GM23338 (cell line): ENCODE measurements at regions not wholly inside any gene's neighbourhood (a gene's known extent, or its start where the extent isn't known, plus 50 kb on each side); places are given as distances from the start of the nearest gene placed in this dataset.

Experiments used
- ATAC-seq: fragments of 200-7000 bp; cut with Tn5 transposase; 3 replicates; pipeline ENCODE4 v1.9.1; 2020
- DNase-seq: peaks from one replicate; pipeline ENCODE4 v3.0.0-alpha.2; 2015; ENCODE audit warnings: low spot score
- H2AFZ ChIP-seq: fragments of 200-600 bp; sonication (generic); 2 replicates; pipeline ENCODE4 v1.8.0; 2016; ENCODE audit warnings: antibody characterized with exemption, mild to moderate bottlenecking, moderate library complexity
- H3F3A ChIP-seq: fragments of 200-600 bp; sonication (generic); replicated peaks from 2 replicates; pipeline ENCODE4 v1.8.0; 2017; ENCODE audit warnings: antibody characterized with exemption, mixed run types, low read depth
- H3K27ac ChIP-seq: fragments of 200-600 bp; sonication (generic); 2 replicates; pipeline ENCODE4 v1.6.1; 2016; ENCODE audit warnings: low read depth
- H3K27me3 ChIP-seq: fragments of 200-600 bp; sonication (generic); 2 replicates; pipeline ENCODE4 v1.8.0; 2016; ENCODE audit warnings: mild to moderate bottlenecking, mixed run types, moderate library complexity; ENCODE audit not compliant: insufficient read depth
- H3K36me3 ChIP-seq: fragments of 200-600 bp; sonication (generic); 2 replicates; pipeline ENCODE4 v1.8.0; 2016; ENCODE audit warnings: mild to moderate bottlenecking; ENCODE audit not compliant: insufficient read depth
- H3K4me1 ChIP-seq: fragments of 200-600 bp; sonication (generic); 2 replicates; pipeline ENCODE4 v1.8.0; 2016; ENCODE audit warnings: mild to moderate bottlenecking, moderate library complexity; ENCODE audit not compliant: insufficient read depth
- H3K4me2 ChIP-seq: fragments of 200-600 bp; sonication (generic); 2 replicates; pipeline ENCODE4 v1.7.1; 2017; ENCODE audit warnings: mixed run types
- H3K4me3 ChIP-seq: fragments of 200-600 bp; sonication (generic); 2 replicates; pipeline ENCODE4 v1.6.1; 2016; ENCODE audit warnings: mixed run types
- H3K79me2 ChIP-seq: fragments of 200-600 bp; sonication (generic); replicated peaks from 2 replicates; pipeline ENCODE4 v1.8.0; 2017; ENCODE audit warnings: mild to moderate bottlenecking; ENCODE audit not compliant: insufficient read depth
- H3K9me2 ChIP-seq: fragments of 200-600 bp; sonication (generic); 2 replicates; pipeline ENCODE4 v1.8.0; 2017; ENCODE audit not compliant: insufficient read depth
- H4K20me1 ChIP-seq: fragments of 200-600 bp; sonication (generic); replicated peaks from 2 replicates; pipeline ENCODE4 v1.8.0; 2017; ENCODE audit warnings: mild to moderate bottlenecking; ENCODE audit not compliant: insufficient read depth
- H3K27ac Mint-ChIP-seq: 2 replicates; pipeline ENCODE4 v1.8.0; 2020; ENCODE audit warnings: inconsistent platforms, mild to moderate bottlenecking, moderate library complexity, mixed read lengths
- H3K27me3 Mint-ChIP-seq: 3 replicates; pipeline ENCODE4 v1.8.0; 2022; ENCODE audit warnings: low read depth, mild to moderate bottlenecking, moderate library complexity, mixed read lengths, inconsistent platforms; ENCODE audit not compliant: insufficient read depth, poor library complexity
- H3K36me3 Mint-ChIP-seq: 3 replicates; pipeline ENCODE4 v1.8.0; 2021; ENCODE audit warnings: low read depth, mild to moderate bottlenecking, inconsistent platforms, moderate library complexity, mixed read lengths
- H3K4me1 Mint-ChIP-seq: 3 replicates; pipeline ENCODE4 v1.8.0; 2020; ENCODE audit warnings: mild to moderate bottlenecking, inconsistent platforms, mixed read lengths
- H3K4me3 Mint-ChIP-seq: 3 replicates; pipeline ENCODE4 v1.8.0; 2021; ENCODE audit warnings: moderate library complexity, mild to moderate bottlenecking, inconsistent platforms, mixed read lengths
- H3K9me3 Mint-ChIP-seq: 3 replicates; pipeline ENCODE4 v1.8.0; 2020; ENCODE audit warnings: moderate library complexity, mild to moderate bottlenecking, inconsistent platforms, mixed read lengths
- CREB1 ChIP-seq: fragments of 250-450 bp; sonication (Bioruptor Pico); IDR thresholded peaks from 2 replicates; pipeline ENCODE4 v1.5.0; 2020; ENCODE audit warnings: low read depth, mild to moderate bottlenecking, moderate library complexity
- EZH2phosphoT487 ChIP-seq: fragments of 200-600 bp; sonication (generic); IDR thresholded peaks from one replicate; pipeline ENCODE4 v1.8.1; 2018; ENCODE audit warnings: antibody characterized with exemption; ENCODE audit not compliant: unreplicated experiment
- NANOG ChIP-seq: IDR thresholded peaks from 2 replicates; pipeline ENCODE4 v1.6.1; 2016; ENCODE audit warnings: antibody characterized with exemption, borderline replicate concordance
- REST ChIP-seq: IDR thresholded peaks from one replicate; pipeline ENCODE4 v1.6.1; 2018; ENCODE audit warnings: antibody characterized with exemption; ENCODE audit not compliant: unreplicated experiment
- ZNF462 ChIP-seq: fragments of 250-450 bp; sonication (Bioruptor Pico); IDR thresholded peaks from 2 replicates; pipeline ENCODE4 v1.5.0; 2020; ENCODE audit warnings: mild to moderate bottlenecking, moderate library complexity

DNA sequence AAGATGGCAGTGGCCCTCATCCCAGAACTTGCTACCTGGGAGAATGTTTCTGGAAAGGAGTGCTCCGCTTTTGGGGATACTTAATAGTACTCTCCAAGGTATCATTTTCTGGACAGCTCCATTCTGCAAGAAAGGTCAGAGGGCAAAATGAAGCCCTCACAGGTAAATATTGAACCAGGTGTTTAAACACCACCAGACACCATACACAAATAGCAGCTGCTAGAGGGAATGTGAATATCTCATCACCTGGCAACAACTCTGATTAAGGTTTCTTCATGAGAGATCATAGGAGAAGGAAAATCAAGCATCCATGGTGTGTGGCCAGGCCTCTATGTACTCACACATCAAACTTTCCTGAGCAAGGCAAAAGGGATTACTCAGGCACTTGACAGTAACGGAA lies 226.1 kb upstream of the FAT3 start (continued):
- TF ChIP-seq ZNF462 (CRISPR knock-in tag): no peak
- TF ChIP-seq CREB1: no peak
- TF ChIP-seq NANOG: no peak

- no peaks in the 10 kb centered on the region for H3K36me3 Mint-ChIP-seq
- no peaks in the 10 kb centered on the region for H4K20me1 ChIP-seq
- no peak overlapping the region; the same call in 1 of the 2 replicates for H3K4me2 ChIP-seq
- H3K4me3 ChIP-seq: no peak overlapping the region
- H3K27ac Mint-ChIP-seq: no peak overlapping the region; the same call in 1 of the 2 replicates
- H3K36me3 ChIP-seq: no peaks in the 10 kb centered on the region
- DNase-seq (no peak), ATAC-seq (no peak)
- peaks cover 7% of the 10 kb centered on the region; the same call in 2 of the 3 replicates for H3K4me1 Mint-ChIP-seq
- peaks cover 7% of the 10 kb centered on the region for H3K4me1 ChIP-seq
- no peaks in the 10 kb centered on the region for H3K79me2 ChIP-seq
- no peak overlapping the region for H3K27ac ChIP-seq
- no peak overlapping the region for H2AFZ ChIP-seq
- H3F3A ChIP-seq: no peaks in the 10 kb centered on the region
- no peaks in the 10 kb centered on the region for H3K9me3 Mint-ChIP-seq
- H3K27me3 ChIP-seq: no peaks in the 10 kb centered on the region
- H3K27me3 Mint-ChIP-seq: peaks cover 4% of the 10 kb centered on the region
- H3K4me3 Mint-ChIP-seq: no peak overlapping the region
- H3K9me2 ChIP-seq: no peaks in the 10 kb centered on the region; the same call in 1 of the 2 replicates
- TF ChIP-seq REST (no peak), EZH2phosphoT487 (no peak), ZNF462 (CRISPR knock-in tag) (no peak)
Measured at GRCh38 chr11:91997226-91997625, 227.4 kb upstream of the FAT3 start.
